NCI-H2081 (cell line): ENCODE measurements at regions not wholly inside any gene's neighbourhood (a gene's known extent, or its start where the extent isn't known, plus 50 kb on each side); places are given as distances from the start of the nearest gene placed in this dataset.

Source experiments
- DNase-seq, 2 experiments: peaks; one replicate each; lab custom pipeline; 2025; lab: John Stamatoyannopoulos, UW

DNA sequence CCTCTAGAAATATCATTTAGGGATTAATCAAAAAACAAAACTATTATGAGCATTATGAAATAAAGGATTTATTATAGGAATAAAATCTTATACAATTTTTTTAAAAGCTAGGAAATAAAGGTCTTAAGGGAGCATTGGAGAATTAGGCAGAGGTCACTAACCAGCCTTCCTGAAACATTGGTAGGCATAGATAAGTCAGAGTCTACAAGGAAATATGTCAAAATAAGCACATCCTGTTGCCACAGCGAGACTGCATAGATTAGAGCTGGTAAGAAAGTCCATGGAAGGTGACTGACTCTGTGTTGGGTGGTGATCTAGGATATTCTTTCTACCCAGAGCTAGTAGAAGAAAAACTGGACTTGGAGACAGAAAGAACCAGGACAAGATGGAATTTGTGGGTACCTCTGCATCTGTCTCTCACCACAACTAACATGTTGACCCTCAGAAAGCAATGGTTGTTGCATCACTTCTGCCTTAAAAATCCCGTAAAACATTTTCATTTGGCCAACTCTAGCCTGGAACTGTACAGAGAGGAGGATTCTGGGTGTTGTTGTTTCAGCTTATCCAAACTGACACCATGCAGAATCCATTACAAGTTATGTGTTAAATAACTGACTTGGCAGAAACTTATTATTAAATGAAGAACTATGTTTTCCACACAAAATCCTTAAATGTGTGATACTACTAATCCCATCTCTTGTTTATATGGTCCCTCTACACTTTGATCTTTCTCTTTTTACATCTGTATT is 77.1 kb downstream of the FBXO5 start:
- DNase-seq, result no peak

DNA sequence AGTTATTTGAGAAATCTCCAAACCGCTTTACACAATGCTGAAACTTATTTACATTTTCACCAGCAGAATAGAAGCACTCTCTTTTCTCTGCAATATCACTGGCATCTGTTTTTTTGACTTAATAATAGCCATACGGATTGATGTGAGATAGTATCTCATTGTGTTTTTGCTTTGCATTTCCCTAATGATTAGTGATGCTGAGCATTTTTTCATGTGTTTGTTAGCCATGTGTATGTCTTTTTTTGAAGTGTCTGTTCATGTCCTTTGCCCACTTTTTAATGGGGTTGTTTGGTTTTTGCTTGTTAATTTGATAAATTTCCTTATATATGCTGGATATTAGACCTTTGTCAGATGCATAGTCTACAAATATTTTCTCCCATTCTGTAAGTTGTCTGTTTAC is 73.6 kb downstream of the FBXO5 start:
- no peak for DNase-seq

GRCh38 chr6:152916035-152916434 is 66.8 kb downstream of the FBXO5 start:
- no peak for DNase-seq

DNA sequence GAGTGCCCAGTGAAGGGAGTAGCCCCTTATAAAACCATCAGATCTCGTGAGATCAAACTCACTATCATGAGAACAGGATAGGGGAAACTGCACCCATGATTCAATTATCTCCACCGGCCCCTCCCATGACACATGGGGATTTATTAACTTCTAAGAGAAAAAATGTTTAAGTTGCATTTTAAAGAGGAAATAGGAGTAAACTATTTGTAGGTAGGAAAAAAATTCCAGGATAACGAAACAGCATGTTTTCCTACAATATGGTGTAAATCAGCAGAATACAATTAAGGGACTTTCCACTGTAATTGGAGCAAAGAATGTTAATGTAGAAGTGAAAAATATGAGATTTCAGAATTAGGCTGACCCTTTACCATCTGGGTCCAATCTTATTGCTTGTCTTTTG is 63.9 kb downstream of the FBXO5 start:
- no peak for DNase-seq

DNA sequence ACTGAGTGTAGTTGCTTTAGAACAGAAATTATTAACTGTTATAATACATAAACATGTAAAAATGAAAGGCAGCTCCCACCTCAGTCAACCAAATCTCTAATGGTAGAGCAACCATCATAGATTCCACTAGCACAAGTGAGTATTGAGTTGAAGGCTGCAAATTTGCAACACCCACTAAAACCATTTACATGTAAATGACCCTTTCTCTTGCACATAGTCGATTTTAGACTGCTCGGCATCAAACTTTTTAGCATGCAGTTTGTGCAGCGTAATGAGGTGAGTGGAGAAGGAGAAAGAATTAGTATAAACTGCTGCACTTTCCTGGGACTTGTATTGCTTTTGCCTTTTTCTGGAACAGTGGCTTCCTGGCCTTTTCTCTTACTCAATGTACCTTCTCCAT is 62.8 kb downstream of the FBXO5 start:
- DNase-seq, result no peak
